ENCODE measurements at regions not wholly inside any gene's neighbourhood (a gene's known extent, or its start where the extent isn't known, plus 50 kb on each side); places are given as distances from the start of the nearest gene placed in this dataset.

- no peak for TF ChIP-seq CTCF (conservative IDR thresholded peaks at IDR 0.05)
- no peak for TF ChIP-seq EZH2 (IDR thresholded peaks at IDR 0.05; ENCODE audit: low read depth)
These were observed 314.5 kb downstream of the SEC14L1 start for GRCh38 chr17:77455111-77455890.
